Skin epidermis (tissue), 12 donors: ENCODE measurements at regions not wholly inside any gene's neighbourhood (a gene's known extent, or its start where the extent isn't known, plus 50 kb on each side); places are given as distances from the start of the nearest gene placed in this dataset.

Source experiments
- H3K27ac ChIP-seq, 21 experiments: fragments of 200-600 bp; sonication (generic) in 11 of 21; one replicate each; pipeline ENCODE4 v1.5.0; 2020; ENCODE audit warnings: mild to moderate bottlenecking in 3 of 21, inconsistent platforms in 2 of 21, moderate library complexity in 2 of 21
- H3K4me3 ChIP-seq, 7 experiments: fragments of 200-600 bp; sonication (generic) in 2 of 7; one replicate each; pipeline ENCODE4 v1.5.0; 2020; ENCODE audit warnings: inconsistent platforms in 2 of 7, mild to moderate bottlenecking in 2 of 7, moderate library complexity in 1 of 7

DNA sequence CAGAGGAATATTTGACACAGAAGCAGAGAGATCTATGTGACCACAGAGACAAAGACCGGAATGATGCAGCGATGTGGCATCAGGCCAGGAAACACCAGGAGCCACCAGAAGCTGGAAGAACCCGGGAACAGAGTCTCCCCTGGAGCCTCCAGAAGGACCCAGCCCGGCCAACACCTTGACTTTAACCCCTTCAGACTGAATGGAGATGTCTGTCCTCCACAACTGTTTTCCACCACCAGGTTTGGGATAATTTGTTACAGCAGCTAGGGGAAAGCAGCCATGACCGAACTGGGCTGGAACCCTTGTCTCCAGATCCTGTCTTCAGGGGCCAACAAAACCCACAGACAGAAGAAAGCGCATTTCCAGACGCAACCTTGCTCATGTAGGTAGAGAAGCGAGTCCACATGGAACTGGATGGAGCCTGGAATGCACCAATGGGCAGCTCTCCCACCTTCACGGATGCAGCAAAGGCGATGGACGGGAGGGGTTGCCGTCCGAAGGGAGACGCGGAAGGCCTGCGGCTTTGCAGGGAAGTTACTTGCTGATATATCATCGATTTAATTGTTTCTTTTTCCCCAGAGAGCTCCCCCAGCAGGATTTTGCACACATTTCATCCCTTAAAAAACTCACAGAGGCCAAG lies 396.6 kb downstream of the NPHP4 start:
- Histone ChIP-seq H3K4me3 (no peak overlapping the region), H3K27ac (no peak overlapping the region)

DNA sequence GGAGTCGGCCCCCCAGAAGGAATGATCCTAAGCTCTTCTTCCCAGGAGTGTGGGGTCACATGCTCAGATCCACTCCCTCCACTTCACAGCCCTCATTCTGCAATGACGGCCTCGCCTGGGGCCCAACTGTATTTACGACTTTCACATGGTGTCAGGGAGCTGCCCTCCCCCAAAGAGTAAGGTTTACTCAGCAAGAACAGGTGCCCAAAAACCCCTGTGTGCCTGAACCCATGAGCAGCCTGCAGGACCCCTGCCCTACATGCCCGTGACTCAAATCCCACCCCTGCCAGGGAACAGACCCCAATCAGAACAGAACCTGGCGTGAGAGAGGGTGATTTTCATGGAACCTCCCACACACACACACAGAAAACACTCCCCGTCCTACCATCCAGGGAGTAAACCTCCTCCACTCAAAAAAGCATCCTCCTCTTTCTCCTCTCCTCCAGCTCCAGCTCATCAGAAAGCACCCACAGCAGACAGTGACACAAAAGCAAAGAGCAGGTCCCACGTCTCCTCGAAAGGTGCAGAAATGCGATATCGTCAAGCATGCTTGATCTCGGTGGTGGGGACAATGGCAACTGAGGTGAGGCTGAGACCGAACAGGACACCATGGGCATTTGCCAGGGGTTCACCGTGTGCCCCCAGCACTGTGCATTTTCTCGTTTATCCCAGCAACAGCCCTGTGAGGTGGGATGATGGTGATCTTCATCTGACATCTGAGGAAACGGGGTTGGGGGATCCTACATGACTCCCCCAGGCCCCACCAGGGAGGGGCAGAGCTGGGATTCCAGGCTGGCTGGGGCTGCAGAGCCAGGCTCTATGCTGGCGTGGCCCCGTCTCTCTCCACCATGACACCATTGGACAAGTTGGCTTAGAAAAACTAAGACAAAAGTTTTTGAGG lies 397.9 kb downstream of the NPHP4 start:
- Histone ChIP-seq H3K4me3 (no peak overlapping the region), H3K27ac (no peak overlapping the region)

- H3K27ac ChIP-seq: no peak overlapping the region
- H3K4me3 ChIP-seq: no peak overlapping the region
These were observed 401.5 kb downstream of the NPHP4 start for GRCh38 chr1:5590717-5591116.

DNA sequence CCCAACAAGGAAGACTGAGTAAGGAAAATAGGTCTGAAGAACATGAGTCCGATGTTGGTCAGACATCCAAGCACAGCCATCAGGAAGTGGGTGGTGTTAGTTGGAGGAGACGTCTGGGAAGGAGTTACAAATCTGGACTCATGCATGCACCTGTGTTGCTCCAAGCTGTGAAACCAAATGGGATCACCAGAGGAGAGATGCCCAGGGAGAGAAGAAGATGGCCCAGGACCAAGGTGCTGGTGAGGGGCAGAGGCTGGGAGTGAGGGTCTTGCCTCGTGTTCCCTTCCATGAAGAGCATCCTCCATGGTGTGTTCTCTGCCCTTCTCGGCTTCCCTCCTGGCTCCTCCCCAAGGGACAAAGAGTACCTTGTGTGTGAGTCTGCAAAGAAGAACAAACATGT lies 405.6 kb downstream of the NPHP4 start:
- no peak overlapping the region for H3K27ac ChIP-seq
- no peak overlapping the region for H3K4me3 ChIP-seq

DNA sequence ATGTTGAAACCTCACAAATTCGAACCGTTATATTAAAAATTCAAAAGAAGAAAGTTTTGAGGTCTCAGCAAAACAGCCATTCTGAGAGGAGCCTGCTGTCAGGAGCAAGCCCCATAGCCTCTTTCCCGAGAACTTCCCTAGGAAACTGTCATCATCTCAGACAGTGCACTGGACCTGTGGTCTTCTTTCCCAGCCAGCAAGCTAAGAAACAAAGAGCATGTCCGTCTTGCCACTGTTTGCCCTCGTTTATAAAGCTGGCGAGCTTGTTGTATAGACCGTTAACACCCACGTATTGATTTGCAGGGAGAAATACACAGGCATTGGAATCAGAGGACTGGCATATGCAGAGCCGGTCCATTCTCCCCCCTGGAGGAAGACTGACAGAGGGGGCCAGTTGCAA lies 407.0 kb downstream of the NPHP4 start:
- Histone ChIP-seq H3K27ac (no peak overlapping the region), H3K4me3 (no peak overlapping the region)

GRCh38 chr1:5580926-5581325 lies 411.3 kb downstream of the NPHP4 start:
- no peak overlapping the region for H3K27ac ChIP-seq
- H3K4me3 ChIP-seq: no peak overlapping the region

- Histone ChIP-seq H3K4me3 (no peak overlapping the region), H3K27ac (no peak overlapping the region)
These were observed 412.3 kb downstream of the NPHP4 start for GRCh38 chr1:5579966-5580365.

- Histone ChIP-seq H3K4me3 (no peak overlapping the region), H3K27ac (no peak overlapping the region)
These were observed 413.5 kb downstream of the NPHP4 start for GRCh38 chr1:5578690-5579089.

DNA sequence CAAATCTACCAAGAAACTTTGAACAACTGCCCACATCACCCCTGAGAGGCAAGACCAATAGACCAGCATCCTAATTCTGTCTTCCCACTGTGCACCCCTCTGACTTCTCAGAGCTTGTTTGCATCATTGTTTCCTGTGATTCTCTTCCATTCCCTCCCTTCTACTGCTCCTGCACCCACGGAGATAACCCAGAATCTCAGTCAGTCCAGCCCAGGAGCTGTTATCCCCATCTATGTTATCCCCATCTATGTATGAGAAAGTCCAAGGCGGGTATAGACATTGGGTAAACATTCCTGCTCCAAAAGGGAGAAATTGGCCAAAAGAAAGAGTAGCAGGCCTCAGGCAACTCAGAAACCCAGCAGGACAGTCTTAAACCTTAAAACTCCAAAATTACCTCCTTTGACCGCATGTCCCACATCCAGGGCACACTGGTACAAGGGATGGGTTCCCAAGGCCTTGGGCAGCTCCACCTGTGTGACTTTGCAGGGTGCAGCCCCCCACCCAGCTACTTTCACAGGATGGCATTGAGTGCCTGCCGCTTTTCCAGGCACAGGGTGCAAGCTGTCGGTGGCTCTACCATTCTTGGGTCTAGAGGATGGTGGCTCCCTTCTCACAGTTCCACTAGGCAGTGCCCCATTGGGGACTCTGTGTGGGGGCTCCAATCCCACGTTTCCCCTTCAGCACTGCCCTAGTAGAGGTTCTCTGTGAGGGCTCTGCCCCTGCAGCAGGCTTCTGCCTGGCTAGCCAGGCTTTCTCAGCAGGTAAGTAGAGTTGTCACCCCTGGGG lies 414.8 kb downstream of the NPHP4 start:
- Histone ChIP-seq H3K27ac (no peak overlapping the region), H3K4me3 (no peak overlapping the region)

DNA sequence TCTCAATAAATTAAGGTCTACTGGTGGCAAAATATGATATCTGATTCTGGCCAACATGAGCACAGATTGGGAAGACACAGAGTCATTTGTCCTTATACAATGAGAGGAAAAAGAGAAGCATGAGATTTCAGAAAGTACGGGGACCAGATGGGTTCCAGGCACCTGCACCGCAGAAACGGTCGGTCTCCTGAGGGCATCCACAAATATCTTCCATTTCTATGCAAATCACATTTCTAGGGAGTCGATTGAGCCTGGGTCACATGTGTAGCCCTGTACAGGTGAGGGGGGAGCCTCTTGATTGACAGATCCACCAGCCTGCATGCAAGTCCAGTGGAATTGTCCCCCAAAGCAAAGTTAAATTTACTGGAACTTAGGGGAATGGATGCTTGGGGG lies 415.6 kb downstream of the NPHP4 start:
- no peak overlapping the region for H3K27ac ChIP-seq
- no peak overlapping the region for H3K4me3 ChIP-seq

GRCh38 chr1:5576011-5576672 lies 416.1 kb downstream of the NPHP4 start:
- Histone ChIP-seq H3K27ac (no peak overlapping the region), H3K4me3 (no peak overlapping the region)

- Histone ChIP-seq H3K27ac (no peak overlapping the region), H3K4me3 (no peak overlapping the region)
These were observed 416.8 kb downstream of the NPHP4 start for GRCh38 chr1:5575396-5575940.

- no peak overlapping the region for H3K27ac ChIP-seq
- H3K4me3 ChIP-seq: no peak overlapping the region
These were observed 417.6 kb downstream of the NPHP4 start for GRCh38 chr1:5574641-5575040.

DNA sequence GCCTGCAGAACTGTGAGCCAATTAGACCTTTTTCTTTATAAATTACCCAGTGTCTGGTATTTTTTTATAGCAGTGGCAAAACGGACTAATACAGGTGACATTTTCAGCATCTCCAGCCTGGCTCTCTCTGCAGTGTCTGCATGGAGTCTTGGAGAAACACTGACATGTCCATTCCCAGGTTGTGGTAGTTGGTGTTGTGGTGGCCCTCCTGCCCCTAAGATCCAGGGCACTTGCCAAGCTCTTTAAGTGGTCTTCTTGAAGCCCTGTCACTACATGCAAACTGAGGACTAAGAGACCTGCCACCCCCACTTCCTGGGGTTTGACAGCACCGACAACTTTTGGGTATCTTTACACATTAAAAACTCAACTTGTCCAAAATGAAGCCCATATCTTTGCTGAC lies 419.4 kb downstream of the NPHP4 start:
- H3K4me3 ChIP-seq: no peak overlapping the region
- H3K27ac ChIP-seq: no peak overlapping the region

GRCh38 chr1:5571861-5572401 lies 420.3 kb downstream of the NPHP4 start:
- no peak overlapping the region for H3K27ac ChIP-seq
- no peak overlapping the region for H3K4me3 ChIP-seq

- H3K27ac ChIP-seq: no peak overlapping the region
- no peak overlapping the region for H3K4me3 ChIP-seq
These were observed 420.8 kb downstream of the NPHP4 start for GRCh38 chr1:5571438-5571837.

DNA sequence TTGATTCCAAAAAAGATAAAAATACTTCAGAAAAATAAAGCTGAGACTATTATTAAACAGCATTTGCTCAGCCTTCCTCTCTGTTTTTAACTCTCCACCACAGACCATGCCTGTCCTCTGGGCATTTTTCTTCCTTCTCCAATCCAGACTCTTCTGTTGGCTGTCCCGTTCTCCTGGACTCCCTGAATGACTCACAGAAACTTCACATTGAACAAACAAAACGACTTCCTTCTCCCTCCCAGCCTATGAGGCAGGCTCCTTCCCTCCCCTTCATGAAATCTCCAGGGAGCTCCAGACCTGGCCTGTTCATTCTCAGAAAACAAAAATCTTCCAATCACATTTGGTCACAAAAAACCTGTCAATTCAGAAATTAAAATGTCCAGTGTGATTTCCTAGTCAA lies 421.3 kb downstream of the NPHP4 start:
- Histone ChIP-seq H3K4me3 (no peak overlapping the region), H3K27ac (no peak overlapping the region)

DNA sequence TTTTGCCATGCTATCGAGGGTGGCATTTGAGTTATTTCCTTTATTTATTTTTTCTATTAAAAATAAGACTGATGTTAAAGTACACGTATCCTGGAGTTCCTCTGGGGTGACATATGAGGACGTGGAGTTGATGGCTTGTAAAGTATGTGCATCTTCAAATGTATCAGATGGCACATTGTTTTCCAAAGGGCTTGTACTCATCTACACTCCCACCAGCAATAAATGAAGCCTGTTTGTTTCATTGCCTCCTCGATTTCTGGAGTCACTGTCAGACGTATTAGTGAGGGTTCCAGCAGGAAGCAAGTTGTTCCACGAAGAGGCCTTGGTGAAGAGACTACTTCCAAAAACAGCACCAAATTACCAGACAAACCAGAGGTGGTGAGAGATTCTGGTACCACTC lies 423.9 kb downstream of the NPHP4 start:
- no peak overlapping the region for H3K4me3 ChIP-seq
- H3K27ac ChIP-seq: no peak overlapping the region

GRCh38 chr1:5567839-5568238 lies 424.4 kb downstream of the NPHP4 start:
- H3K27ac ChIP-seq: no peak overlapping the region

DNA sequence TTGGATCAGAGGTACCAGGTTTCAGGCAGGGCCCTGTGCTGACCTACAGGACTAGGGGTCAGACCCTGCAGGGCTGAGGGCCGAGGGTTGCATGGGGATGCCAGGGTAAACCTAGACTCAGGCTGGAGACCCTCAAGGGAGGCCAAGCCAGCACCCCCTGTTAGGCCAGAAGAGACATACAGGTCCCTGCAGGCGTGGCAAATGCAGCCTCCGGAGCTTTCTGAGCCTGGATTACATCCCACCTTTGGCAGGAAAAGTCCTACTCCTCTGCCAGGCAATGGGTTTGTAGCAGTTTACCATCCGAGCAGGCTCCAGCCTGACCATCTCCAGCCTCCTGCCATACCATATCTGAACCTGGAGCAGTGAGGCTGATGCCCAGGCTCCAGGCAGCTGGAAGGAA lies 425.3 kb downstream of the NPHP4 start:
- H3K4me3 ChIP-seq: no peak overlapping the region

More at GRCh38 chr1:5567839-5568238, 424.4 kb downstream of the NPHP4 start:
- no peak overlapping the region for H3K4me3 ChIP-seq

More for the DNA sequence above, 425.3 kb downstream of the NPHP4 start:
- H3K27ac ChIP-seq: no peak overlapping the region
